ENCODE measurements at regions not wholly inside any gene's neighbourhood (a gene's known extent, or its start where the extent isn't known, plus 50 kb on each side); places are given as distances from the start of the nearest gene placed in this dataset.
"Not testable (repeated sequence)": the region's sequence is repeated elsewhere in the genome, so short reads cannot be mapped to it uniquely, and the experiment has no call there.

DNA sequence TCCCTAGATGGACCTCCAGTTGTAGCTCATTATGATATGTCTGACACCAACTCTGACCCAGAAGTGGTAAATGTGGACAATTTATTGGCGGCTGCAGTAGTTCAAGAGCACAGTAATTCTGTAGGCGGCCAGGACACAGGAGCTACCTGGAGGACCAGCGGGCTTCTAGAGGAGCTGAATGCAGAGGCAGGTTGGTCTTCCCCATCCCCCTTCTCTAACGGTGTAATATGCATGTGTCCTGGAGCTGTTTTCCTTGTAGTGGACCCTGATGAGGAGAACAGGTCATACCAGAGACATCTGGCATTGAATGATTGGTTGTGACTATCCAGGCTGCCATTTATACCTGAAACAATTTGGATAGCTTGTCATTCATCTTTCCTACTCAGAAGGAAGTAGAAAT, 135.8 kb downstream of the HAUS1 start:
- Histone ChIP-seq H3K4me3 (no peak overlapping the region), H3K4me1 (replicated peaks; ENCODE audit: insufficient read depth) (no peaks in the 10 kb centered on the region), H2AFZ (no peak overlapping the region), H3K79me2 (ENCODE audit: low read depth) (peaks cover 49% of the 10 kb centered on the region), H3K27ac (no peak overlapping the region), H3K4me2 (no peak overlapping the region), H3K9me2 (ENCODE audit: insufficient read depth) (no peaks in the 10 kb centered on the region), H3F3A (ENCODE audit: insufficient read depth, low read depth) (no peaks in the 10 kb centered on the region; the same call in 1 of the 2 replicates), H3K36me3 (ENCODE audit: low read depth) (no peaks in the 10 kb centered on the region), H4K20me1 (ENCODE audit: insufficient read depth) (peaks cover 13% of the 10 kb centered on the region), H3K9me3 (ENCODE audit: insufficient read depth, low read depth) (no peaks in the 10 kb centered on the region), H3K27me3 (ENCODE audit: insufficient read depth, low read depth) (no peaks in the 10 kb centered on the region)
- ChIA-PET CTCF (no interaction called here), POLR2A (ENCODE audit: unreplicated experiment) (no interaction called here)
- TF ChIP-seq, protein P1, sequence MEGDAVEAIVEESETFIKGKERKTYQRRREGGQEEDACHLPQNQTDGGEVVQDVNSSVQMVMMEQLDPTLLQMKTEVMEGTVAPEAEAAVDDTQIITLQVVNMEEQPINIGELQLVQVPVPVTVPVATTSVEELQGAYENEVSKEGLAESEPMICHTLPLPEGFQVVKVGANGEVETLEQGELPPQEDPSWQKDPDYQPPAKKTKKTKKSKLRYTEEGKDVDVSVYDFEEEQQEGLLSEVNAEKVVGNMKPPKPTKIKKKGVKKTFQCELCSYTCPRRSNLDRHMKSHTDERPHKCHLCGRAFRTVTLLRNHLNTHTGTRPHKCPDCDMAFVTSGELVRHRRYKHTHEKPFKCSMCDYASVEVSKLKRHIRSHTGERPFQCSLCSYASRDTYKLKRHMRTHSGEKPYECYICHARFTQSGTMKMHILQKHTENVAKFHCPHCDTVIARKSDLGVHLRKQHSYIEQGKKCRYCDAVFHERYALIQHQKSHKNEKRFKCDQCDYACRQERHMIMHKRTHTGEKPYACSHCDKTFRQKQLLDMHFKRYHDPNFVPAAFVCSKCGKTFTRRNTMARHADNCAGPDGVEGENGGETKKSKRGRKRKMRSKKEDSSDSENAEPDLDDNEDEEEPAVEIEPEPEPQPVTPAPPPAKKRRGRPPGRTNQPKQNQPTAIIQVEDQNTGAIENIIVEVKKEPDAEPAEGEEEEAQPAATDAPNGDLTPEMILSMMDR (conservative IDR thresholded peaks at IDR 0.05): no peak
- TF ChIP-seq EZH2 (IDR thresholded peaks at IDR 0.05; ENCODE audit: low read depth): no peak
- BruUV-seq (replicated peaks): no TSS peak
- DNase-seq: no peak
- intact Hi-C loops (cut with micrococcal nuclease; ENCODE audit: unreplicated experiment): no loop called here

DNA sequence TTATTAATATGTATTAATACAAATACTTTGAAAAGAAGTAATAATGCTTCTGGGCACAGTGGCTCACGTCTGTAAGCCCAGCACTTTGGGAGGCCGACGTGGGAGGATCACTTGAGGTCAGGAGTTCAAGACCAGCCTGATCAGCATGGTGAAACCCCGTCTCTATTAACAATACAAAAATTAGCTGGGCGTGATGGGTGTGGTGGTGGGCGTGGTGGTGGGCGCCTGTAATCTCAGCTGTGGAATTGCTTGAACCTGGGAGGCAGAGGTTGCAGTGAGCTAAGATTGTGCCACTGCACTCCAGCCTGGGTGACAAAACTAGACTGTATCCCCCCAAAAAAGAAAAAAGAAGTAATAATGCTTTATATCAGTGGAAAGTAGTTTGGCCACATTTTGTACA, 137.2 kb downstream of the HAUS1 start:
- H3K4me3 ChIP-seq; H3K4me1 ChIP-seq (replicated peaks; ENCODE audit: insufficient read depth); H3F3A ChIP-seq (ENCODE audit: insufficient read depth, low read depth); intact Hi-C loops (cut with micrococcal nuclease; ENCODE audit: unreplicated experiment); POLR2A ChIA-PET (ENCODE audit: unreplicated experiment); H3K36me3 ChIP-seq (ENCODE audit: low read depth); BruUV-seq (replicated peaks); CTCF ChIA-PET; H2AFZ ChIP-seq; H3K4me2 ChIP-seq; DNase-seq; H3K9me3 ChIP-seq (ENCODE audit: insufficient read depth, low read depth); H3K9me2 ChIP-seq (ENCODE audit: insufficient read depth); H3K27ac ChIP-seq; H3K27me3 ChIP-seq (ENCODE audit: insufficient read depth, low read depth): not testable (repeated sequence)
- Histone ChIP-seq H4K20me1 (ENCODE audit: insufficient read depth) (peaks cover 13% of the 10 kb centered on the region), H3K79me2 (ENCODE audit: low read depth) (peaks cover 51% of the 10 kb centered on the region)

DNA sequence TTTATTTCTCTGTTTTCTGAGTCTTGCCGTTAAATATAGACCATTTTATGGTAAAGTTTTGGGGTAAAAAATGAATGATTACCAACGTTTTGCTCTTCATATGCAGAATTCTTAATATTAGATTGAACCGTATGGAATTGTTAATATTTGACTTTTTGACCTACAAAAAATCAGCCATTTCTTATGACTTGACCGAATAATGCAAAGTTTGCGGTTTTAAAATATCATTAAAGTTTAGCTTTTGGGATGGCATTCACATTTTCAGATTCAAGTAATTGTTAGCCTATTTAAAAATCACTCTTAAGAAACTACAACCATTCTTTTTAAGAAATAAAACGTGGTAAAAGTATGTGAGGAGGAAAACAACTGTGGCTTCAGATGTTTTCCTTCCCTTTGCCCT, 138.0 kb downstream of the HAUS1 start:
- Histone ChIP-seq H3K79me2 (ENCODE audit: low read depth) (peaks cover 49% of the 10 kb centered on the region), H3K27me3 (ENCODE audit: insufficient read depth, low read depth) (no peaks in the 10 kb centered on the region), H3K4me1 (replicated peaks; ENCODE audit: insufficient read depth) (no peaks in the 10 kb centered on the region), H3K4me3 (no peak overlapping the region), H3K36me3 (ENCODE audit: low read depth) (no peaks in the 10 kb centered on the region), H3F3A (ENCODE audit: insufficient read depth, low read depth) (no peaks in the 10 kb centered on the region; the same call in 1 of the 2 replicates), H3K9me2 (ENCODE audit: insufficient read depth) (no peaks in the 10 kb centered on the region), H3K4me2 (no peak overlapping the region), H3K27ac (no peak overlapping the region), H3K9me3 (ENCODE audit: insufficient read depth, low read depth) (no peaks in the 10 kb centered on the region), H4K20me1 (ENCODE audit: insufficient read depth) (peaks cover 13% of the 10 kb centered on the region), H2AFZ (no peak overlapping the region)
- POLR2A ChIA-PET (ENCODE audit: unreplicated experiment): no interaction called here
- intact Hi-C loops (cut with micrococcal nuclease; ENCODE audit: unreplicated experiment): no loop called here
- CTCF ChIA-PET: no interaction called here
- no peak for DNase-seq
- no TSS peak for BruUV-seq (replicated peaks)
- no peak for TF ChIP-seq EZH2 (IDR thresholded peaks at IDR 0.05; ENCODE audit: low read depth)
- TF ChIP-seq, protein P1 (conservative IDR thresholded peaks at IDR 0.05): no peak

DNA sequence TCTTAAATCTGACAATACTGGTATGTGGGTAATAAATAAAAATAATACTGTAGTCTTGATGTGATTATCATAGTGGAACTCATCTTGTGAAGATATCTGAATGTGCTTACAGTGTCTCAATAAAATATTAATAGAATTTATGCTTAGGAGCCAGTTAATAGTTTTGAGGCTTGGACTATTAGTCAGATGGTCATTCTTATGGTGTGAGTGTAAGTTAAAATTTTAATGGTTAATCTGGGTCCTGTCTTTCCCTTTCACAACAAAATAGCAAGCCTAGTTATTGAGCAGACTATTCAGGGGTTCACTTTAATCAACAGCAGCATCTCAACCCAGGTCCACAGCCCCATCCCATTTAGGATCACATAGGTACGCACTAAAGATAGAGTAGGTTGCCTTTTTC, 138.9 kb downstream of the HAUS1 start:
- H3K36me3 ChIP-seq (ENCODE audit: low read depth): no peaks in the 10 kb centered on the region
- no peak overlapping the region for H3K27ac ChIP-seq
- H3F3A ChIP-seq (ENCODE audit: insufficient read depth, low read depth): no peaks in the 10 kb centered on the region; the same call in 1 of the 2 replicates
- no peak overlapping the region for H3K4me3 ChIP-seq
- ChIA-PET CTCF (no interaction called here), POLR2A (ENCODE audit: unreplicated experiment) (no interaction called here)
- no peaks in the 10 kb centered on the region for H3K9me3 ChIP-seq (ENCODE audit: insufficient read depth, low read depth)
- H2AFZ ChIP-seq: no peak overlapping the region
- no TSS peak for BruUV-seq (replicated peaks)
- peaks cover 50% of the 10 kb centered on the region for H3K79me2 ChIP-seq (ENCODE audit: low read depth)
- no peaks in the 10 kb centered on the region for H3K27me3 ChIP-seq (ENCODE audit: insufficient read depth, low read depth)
- H4K20me1 ChIP-seq (ENCODE audit: insufficient read depth): peaks cover 13% of the 10 kb centered on the region
- intact Hi-C loops (cut with micrococcal nuclease; ENCODE audit: unreplicated experiment): no loop called here
- H3K9me2 ChIP-seq (ENCODE audit: insufficient read depth): no peaks in the 10 kb centered on the region
- no peak overlapping the region for H3K4me2 ChIP-seq
- DNase-seq: no peak
- TF ChIP-seq, protein P1 (conservative IDR thresholded peaks at IDR 0.05): no peak
- TF ChIP-seq EZH2 (IDR thresholded peaks at IDR 0.05; ENCODE audit: low read depth): no peak
- H3K4me1 ChIP-seq (replicated peaks; ENCODE audit: insufficient read depth): peaks cover 4% of the 10 kb centered on the region
